ENCODE measurements at regions not wholly inside any gene's neighbourhood (a gene's known extent, or its start where the extent isn't known, plus 50 kb on each side); places are given as distances from the start of the nearest gene placed in this dataset.

- TF ChIP-seq MAX (IDR thresholded peaks at IDR 0.05; ENCODE audit: insufficient read depth, insufficient read length) (no peak), POLR2A (IDR thresholded peaks at IDR 0.05; ENCODE audit: low read depth, low read length) (no peak), CTCF (IDR thresholded peaks at IDR 0.05; ENCODE audit: extremely low read depth in 1 of 2, insufficient read depth in 1 of 2, low read depth in 1 of 2, low read length in 2 of 2) (no peak), EZH2 (IDR thresholded peaks at IDR 0.05; ENCODE audit: borderline replicate concordance, low read depth, low read length, severe bottlenecking) (no peak), POLR2AphosphoS5 (IDR thresholded peaks at IDR 0.05; ENCODE audit: insufficient read depth, low read depth, low read length) (no peak)
Measured at GRCh38 chrX:106479920-106480319, 131.9 kb upstream of the RADX start.
